Keratinocyte (primary cell): ENCODE measurements at regions not wholly inside any gene's neighbourhood (a gene's known extent, or its start where the extent isn't known, plus 50 kb on each side); places are given as distances from the start of the nearest gene placed in this dataset.

Experiments used
- CTCF ChIP-seq, 3 experiments: IDR thresholded peaks in 1 of 3; conservative IDR thresholded peaks in 1 of 3; optimal IDR thresholded peaks in 1 of 3; 2 replicates in 2 of 3; 3 replicates in 1 of 3; pipeline versions ENCODE3 to v1.5.1; 2011; ENCODE audit warnings: low read length in 3 of 3, mild to moderate bottlenecking in 3 of 3, moderate library complexity in 2 of 3, control low read depth in 1 of 3, inconsistent platforms in 1 of 3; ENCODE audit not compliant: insufficient read depth in 2 of 3; ENCODE audit errors: extremely low read depth in 1 of 3
- EZH2 ChIP-seq: IDR thresholded peaks from one replicate; pipeline ENCODE4 v1.6.1; 2012; ENCODE audit warnings: inconsistent platforms, mild to moderate bottlenecking, low read length, moderate library complexity

DNA sequence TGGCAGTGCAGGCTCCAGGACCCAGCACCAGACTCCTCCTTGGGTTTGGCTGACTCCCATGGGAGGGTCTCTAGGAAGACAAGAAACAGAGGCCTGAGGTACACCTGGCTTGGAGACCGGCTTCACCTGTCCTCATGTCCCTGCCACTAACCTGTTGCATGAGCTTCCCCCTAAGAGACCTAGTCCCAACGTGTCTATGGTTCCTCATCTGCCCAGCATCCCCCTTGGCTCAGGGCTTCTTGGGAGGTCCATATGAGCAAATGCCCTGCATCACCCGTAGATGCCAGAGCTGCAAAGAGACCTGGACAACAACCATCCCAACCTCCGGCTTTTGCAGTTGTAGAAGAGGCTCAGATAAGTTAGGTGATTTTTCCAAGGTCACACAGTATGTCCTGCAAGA, 123.5 kb downstream of the BUD13 start:
- no peak for TF ChIP-seq CTCF (optimal IDR thresholded peaks at IDR 0.05 in 1 of 3, IDR thresholded peaks at IDR 0.05 in 1 of 3, conservative IDR thresholded peaks at IDR 0.05 in 1 of 3; ENCODE audit: extremely low read depth in 1 of 3, insufficient read depth in 2 of 3, low read length in 3 of 3)
- no peak for TF ChIP-seq EZH2
